HK-2 (cell line): ENCODE measurements at regions not wholly inside any gene's neighbourhood (a gene's known extent, or its start where the extent isn't known, plus 50 kb on each side); places are given as distances from the start of the nearest gene placed in this dataset.

Experiments
- DNase-seq: peaks from one replicate; pipeline ENCODE4 v3.0.0-alpha.2; 2018; ENCODE audit not compliant: unreplicated experiment

DNA sequence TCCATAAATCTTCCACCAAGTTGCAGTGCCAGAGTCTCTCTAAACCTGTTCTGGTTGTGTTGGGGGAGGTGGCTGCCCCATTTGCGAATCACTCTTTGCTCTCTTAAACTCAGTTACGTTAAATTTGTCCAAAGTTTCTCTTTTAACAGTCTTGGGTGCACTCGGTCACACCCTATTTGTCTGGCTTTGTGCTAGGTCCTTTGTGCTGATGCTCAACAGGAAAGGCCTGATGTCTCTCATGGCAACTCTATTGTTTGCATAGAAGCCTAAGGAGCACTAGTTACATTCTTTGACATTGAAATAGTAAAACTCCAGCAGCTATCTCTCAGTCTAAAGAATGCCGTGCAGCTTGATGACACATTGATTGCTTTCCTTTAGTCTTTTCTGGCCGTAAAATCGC lies 105.1 kb downstream of the TRMT11 start:
- DNase-seq, result no peak

DNA sequence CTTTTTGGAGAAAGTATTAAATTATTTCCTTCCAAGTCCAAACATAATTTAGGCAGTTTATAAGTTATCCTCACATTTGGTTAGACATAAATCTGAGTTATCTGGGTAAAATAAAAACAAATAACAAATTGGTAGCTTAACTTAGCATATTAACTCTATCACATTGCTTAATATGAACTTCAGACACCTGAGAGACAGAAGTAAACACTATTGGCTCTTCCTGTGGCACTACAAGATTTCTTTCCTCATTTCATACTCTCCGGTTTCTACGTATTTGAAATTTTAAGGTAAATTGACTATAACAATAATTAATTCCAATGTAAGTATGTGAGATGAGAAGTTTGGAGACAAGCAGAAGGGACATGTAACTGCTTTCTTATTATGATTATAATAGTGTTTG lies 106.8 kb downstream of the TRMT11 start:
- DNase-seq, result no peak

DNA sequence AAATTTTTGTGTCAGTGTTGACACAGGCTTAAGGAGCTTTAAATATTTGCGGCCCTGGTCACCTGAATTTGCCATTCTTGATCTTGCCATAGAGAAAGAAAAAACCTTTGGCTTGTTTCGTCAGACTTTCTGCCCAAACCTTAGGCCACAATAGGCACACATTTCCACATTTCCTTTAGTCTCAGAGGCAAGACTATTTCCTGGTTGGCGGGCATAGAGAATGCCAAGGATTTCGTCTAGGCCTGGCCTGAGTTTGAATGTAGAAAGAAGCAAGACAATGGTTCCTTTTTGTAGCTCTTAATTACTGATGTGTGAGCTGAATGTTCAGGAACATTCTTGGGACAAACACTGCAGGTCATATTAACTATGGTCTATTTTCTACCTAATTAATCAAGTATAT lies 108.1 kb downstream of the TRMT11 start:
- no peak for DNase-seq

DNA sequence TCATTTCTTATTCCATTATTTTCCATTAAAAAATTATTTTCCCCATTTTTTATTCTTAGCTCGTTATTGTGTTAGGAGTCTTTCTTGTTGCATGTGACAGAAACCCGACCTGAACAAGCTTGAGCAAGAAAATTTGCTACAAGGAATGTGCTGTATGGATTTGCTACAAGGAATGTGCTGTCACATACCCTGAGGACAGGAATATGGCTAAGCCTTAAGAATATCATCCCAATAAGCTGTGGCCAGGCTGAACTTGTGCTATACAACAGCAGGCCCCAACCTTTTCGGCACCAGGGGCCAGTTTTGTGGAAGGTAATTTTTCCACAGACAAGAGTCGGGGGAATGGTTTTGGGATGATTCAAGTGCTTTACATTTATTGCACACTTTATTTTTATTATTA lies 114.0 kb downstream of the TRMT11 start:
- no peak for DNase-seq

DNA sequence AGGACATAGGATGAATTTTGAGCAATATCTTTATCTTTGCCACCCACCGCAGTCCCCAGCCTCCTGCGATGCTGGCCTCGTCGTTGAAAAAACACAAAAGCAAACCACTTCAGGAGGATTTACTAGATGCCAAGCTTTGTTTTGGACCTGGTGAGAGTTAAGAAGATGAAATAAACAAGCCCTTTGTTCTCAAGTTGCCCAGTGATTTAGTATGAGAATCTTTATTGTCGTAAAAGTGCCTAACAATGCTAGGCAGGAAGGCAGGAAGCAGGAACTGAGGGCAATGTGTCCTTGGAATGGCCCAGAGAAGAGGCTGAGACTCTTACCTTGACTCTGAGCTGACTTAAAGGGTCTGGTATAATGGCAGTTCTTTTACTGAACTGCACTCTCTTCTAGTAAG lies 116.0 kb downstream of the TRMT11 start:
- no peak for DNase-seq

DNA sequence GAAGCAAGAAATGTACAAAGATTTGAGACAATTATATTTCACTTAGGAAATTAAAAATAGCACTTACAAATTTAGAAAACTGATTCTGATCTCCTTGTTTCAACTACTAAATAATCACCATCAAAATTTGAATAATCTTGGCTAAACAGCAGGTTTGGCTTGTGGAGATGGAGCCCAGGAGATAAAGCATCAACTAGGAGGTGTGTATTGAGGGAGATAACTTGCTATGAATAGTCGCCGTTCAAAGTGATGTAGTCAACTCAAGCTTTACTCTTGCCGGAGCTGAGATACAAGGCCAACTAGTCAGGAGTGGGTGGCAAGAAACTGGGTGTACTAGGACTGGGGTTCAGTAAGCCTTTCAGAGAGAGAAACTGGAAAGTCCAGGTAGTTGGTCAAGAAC lies 117.7 kb downstream of the TRMT11 start:
- no peak for DNase-seq

DNA sequence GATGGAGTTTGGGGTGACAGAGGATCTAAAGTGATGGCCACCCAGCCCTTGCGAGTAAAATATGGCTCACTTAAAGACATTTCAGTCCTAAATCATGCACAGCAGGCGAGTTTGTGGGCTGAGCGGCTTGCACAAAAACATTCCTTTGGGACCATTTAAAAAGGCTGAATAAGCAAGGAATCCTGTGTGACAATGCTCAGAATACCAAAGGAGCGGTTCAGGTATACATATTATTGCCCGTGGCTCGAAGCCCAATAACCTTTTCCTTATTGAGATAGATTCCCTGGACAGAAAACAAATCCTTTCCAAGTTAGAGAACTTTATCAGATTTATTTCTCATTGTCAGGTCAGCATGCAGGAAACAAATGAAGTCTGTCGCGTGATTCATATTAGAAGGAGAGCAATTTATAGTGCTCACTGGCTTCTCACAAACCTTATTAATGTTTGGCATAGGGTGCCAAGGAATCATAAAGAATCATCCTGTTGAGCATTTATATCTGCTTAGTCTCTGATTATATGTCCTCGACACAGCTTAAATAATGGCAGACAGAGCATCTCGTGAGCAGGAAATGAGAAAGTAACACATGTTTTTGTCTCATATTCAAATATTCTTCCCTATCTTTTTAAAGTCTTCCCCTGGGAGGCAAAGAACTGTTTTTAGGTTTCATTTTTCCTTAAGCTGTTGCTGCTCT lies 121.3 kb downstream of the TRMT11 start:
- DNase-seq, result no peak

DNA sequence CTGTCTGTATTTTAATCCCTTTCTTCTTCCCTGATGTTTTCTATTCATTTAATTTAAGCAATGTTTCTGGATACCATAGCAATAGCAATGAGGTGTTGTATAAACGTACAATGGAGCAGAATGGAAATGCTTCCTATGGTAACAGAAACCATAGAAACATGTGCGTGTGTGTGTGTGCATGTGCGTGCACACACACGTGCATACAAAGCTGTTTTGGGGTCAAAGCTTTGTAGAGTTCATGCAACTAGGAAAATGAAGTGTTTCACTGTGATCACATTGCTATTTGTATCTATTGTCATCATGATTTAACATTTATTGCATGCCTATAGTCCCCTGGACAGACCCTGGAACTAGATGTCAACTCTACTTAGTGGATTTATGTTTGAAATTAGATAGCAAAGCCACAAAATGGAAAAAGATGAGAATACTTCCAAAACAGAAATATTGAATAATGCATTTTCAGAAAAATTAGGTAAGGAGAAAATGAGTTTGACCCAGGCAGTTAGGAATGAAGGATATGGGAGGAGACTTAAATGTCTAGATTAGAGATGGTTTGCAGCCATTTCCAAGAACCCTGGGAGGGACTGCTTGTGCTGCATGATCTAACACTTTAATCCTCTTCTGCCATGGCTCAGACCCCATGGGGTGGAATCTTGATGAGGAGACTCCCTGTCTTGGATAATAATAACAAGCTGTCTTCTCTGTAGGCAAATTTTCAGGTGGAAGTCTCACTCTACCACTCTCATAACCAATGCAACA lies 124.4 kb downstream of the TRMT11 start:
- DNase-seq, result no peak

DNA sequence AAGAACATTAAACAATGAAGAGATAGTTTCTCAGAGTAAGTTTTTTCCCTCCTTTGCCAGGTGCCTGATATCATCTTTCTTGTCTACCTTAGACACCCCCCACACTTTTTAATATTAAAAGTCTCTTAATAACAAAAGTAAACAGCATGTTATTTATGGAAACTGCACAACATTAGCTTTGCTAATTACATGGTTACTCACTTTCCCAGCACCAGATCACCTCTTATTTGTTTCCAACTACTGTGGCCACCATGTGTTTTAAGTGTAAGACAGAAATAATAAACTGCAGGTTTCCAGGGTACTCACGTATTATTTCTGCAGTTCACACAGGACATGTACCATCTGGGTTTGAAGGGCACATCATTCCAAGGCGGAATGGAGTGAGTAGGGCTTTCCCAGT lies 125.0 kb downstream of the TRMT11 start:
- DNase-seq, result no peak

DNA sequence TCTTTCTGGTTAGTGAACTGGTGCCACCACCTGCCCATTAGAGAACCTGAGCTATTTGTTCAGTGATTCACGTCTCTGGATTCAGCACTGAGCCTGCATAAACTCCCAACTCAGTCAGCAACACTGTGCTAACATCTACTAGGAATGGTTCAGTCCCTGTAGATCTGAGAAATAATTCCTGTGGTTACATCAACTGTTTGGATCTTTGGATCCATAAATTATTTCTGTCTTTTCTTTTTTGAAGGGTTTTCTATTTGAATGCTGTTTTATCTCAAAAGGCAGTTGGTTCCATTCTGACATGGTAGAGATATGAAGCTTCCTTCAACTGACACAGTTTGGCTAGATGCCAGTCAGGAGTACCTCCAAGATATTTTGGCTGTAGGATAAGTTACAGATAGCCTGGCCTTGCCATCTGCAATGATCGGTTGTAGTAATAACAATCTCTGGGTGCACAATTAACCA lies 125.9 kb downstream of the TRMT11 start:
- DNase-seq, result no peak

DNA sequence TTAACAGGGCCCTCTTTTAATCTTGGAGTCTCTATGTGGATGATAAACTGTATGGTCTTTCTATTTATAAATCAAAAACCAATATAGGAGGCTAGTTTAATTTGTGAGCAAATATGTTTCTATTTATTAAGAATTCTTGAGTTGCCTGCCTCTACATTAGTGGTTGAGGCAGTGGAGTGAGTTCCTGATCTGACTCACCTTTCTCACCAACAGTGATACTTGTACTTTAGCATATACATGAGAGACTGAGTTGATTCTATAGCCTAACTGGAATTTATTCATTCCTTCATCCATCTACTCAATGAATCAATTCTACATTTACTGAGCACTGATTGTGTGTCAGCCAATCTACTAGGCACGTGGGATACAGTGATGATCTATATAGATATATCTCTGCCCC lies 126.9 kb downstream of the TRMT11 start:
- no peak for DNase-seq

DNA sequence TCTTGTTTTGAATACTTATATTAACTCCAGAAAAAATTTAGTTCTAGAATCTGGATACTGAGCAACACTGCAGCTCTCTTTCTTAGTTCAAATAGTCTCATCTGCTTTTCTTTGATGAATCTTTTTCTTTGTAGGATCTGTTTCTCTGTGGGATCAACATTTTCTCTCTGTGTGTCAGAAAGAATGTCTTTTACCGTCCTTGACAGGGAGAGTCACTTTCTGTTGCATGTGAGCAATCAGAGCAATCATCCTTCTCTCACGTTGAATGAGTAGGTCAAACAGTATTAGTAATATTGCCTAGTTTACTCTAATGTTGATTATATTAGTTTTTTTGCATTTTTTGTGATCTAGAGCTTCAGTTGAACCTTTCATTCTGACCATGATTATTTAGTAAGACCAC lies 130.9 kb downstream of the TRMT11 start:
- DNase-seq, result no peak

DNA sequence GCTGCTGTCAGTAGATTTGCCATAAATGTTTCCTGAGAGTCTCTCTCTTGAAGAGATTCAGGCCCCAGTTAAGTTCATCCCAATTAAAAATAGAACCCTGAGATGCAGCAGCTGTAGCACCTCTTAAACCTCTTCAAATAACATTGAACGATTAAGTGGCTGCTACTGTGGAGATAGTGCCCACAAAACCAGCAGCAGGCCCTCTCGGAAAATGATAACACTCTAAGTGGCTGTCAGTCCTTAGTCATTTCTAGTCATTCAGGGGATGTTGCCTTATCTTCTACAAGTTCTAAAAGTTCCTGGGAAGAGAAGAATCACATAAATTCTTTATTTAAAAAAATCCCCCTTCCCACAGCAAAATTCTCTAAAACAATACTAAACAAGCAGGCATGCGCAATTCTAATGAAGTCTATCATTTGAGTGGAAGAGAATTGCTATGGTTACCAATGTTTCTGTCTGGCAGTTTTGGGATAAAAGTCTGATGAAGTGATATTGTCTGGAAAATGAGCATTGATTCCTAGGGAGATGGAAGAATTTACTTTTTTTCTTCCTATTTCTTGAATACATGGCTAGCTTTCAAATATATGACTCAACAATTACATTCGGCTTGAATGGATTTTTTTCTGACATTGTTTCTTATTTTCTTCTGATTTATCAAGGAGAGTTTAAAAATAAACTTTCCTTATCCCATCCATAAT lies 131.9 kb downstream of the TRMT11 start:
- DNase-seq, result no peak

DNA sequence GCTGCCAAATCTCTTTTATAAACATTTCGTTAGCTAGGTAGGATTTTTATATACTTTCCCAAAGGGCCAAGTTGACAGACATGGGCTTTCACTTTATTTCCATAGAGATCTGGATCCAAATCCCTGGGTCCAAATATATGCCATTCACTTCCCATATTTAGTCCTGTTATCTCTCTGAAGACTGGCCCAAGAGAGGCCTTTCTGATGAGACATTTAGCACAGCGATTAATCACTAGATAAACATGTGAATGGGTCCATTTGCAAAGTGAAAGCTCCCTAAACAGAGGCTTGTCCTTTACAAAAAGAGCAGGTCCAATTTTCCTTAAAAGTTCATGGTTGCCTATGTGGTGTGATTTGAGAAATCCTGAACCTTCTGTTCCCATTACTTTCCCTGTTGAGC lies 132.6 kb downstream of the TRMT11 start:
- DNase-seq, result no peak

DNA sequence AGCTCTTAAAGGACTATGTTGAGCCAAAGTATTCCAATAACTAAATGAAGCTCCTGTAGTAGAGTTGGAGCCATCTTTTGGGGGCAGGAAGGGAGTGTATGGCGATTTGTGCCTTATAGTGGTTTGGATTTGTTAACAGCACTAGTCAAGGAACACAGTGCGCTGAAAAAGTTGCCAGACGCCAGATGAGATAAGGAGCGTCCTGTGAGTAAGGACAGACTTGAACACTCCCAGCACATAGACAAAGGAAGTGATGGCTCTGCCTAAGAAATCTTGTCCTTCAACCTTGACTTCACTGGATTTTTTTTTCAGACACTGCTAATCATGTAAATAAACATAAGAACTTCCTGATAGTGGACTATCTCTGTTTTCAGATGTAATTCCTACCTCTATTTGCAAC lies 136.9 kb downstream of the TRMT11 start:
- no peak for DNase-seq

DNA sequence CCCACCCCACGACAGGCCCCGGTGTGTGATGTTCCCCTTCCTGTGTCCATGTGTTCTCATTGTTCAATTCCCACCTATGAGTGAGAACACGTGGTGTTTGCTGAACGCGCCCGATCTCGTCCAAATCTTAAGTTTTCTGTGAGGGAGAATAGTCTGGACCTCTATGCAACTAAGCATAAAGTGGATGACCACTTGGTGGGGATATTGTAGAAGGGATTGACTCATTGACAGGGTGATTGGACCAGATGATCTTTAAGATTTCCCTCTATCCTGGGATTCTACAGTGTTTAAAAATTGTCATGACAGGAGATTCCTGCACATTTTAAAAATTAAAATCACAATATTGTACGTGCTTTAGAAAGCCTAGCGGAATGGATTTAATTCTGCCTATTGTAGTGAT lies 141.3 kb downstream of the TRMT11 start:
- DNase-seq, result no peak

DNA sequence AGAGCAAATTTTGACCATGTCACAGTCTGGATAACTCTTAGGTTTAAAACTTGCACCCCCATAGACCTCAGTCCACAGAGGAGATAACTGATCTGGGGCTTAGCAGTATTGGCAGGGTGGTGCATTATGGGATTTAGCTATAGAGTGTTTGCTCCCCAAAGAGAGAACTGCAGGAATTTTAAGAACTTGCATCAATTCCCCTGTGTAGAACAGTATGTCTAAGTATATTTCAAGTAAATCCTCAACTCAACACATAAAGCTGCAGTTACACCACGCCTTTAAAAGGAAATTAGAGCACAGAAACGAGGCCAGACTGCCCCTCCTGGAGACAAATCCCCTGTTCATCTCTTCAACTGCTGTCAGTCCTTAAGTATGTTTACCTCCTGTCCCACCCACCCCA lies 144.9 kb downstream of the TRMT11 start:
- DNase-seq, result no peak

DNA sequence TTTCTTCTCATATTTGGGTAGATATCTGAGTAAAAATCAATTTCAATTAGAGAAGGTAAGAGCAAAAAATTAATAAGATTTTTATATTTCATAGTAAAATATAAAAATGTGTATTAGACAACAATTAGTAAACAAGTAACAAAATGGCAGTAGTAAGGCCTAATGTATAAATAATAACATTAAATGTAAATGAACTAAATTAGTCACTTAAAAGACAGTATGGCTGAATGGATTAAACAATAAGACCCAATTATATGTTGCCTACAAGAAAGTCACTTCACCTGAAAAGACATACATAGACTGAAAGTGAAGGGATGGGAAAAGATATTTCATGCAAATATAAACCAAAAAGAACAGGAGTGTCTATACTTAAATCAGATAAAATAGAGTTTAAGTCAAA lies 147.6 kb downstream of the TRMT11 start:
- DNase-seq, result no peak

DNA sequence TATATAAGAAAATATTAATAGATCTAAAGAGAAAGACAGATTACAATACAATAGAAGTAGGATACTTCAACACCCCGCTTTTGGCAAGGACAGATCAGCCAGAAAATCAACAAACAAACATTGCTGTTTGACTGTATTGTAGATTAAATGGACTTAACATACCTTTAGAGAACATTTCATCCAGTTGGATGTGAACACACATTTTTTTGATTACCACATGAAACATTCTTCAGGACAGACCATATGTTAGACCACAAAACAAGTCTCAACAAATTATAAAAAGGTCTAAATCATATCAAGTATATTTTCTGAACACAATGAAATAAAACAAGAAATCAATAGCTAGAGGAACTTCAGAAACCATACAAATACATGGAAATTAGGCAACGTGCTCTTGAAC lies 148.2 kb downstream of the TRMT11 start:
- no peak for DNase-seq

DNA sequence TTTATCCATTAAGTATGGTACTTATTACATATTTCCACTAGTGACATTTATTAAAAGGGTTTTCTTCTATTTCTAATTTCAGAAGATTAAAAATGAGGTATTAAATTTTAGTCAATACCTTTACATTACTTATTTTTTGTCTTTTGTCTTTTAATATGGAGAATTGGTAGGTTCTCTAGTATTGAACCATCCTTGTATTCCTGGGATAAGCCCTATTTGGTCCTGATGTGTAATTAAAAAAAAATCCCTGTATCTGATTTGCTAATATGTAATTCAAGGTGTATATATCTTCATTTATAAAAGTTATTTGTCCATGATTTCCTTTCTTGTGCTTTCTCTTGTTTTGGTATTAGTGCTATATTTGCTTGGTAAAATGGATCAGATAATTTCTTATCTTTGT lies 153.7 kb downstream of the TRMT11 start:
- no peak for DNase-seq

DNA sequence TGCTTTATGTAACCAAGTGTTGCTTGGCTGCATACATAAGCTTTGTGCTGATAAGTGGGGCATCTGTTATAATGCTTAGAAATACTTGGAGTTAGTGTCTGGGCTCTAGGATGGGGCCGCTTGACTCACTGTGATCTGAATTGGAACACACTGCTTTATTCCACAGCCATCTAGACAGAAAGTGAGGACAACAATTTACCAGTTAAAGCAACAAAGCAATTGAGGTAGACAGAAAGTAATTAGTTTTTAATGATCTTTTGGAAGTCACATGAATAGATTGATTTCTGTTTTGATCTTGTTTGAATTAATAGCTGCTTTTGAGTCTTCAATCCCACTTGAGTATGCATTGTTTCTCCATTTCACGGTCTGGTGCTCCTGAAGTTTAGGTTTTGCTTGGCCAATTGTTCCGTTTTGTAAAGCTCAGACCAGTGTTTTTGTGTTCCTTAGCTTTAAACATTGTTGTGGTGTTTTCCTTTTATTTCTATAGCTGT lies 157.5 kb downstream of the TRMT11 start:
- DNase-seq, result no peak

DNA sequence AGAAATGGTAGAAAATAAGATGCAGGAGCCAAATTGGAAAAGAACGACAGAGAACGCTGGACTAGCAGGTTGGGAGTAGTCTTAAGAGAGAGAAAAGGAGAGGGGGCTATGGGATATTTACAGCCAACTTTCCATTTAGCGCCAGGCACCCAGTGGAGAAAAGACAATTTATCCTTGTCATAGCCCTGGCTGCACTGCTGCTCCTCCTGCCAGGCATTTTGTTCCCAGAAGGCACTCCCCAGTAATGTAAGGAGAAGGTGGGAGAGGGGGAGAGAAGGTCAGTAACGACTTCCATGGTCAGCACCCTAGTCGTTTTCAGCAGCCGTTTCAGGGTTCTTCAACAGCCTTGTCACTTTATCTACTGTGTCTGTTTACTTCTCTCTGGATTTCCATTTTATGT lies 159.0 kb downstream of the TRMT11 start:
- DNase-seq, result no peak

DNA sequence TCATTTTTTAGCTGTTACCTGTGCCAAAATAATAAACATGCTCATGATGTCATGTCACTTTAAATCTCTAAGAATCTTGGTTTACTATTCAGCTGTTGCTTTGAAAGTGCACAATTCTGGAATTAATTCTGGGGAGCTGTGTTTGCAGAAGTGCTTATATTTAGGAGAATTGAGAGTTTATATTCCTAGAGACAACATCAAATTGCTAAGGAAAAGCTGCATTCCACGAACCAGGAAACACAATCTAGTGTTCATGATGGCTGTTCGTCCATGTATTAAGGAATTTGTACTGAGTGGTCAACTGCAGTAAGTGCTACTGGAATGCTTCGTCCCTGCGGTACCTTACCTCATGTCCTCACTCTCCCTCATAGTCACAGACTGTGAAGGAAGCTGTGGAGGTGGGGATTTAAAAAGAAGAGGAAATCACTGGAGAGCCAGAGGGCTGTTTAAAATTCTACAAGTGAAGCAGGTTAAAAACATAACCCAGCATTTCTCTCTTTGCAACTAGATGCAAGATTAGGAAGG lies 161.0 kb downstream of the TRMT11 start:
- DNase-seq, result peak; percentile 8
